Panc1 (cell line): ENCODE measurements at regions not wholly inside any gene's neighbourhood (a gene's known extent, or its start where the extent isn't known, plus 50 kb on each side); places are given as distances from the start of the nearest gene placed in this dataset.

Experiments
- POLR2AphosphoS5 ChIP-seq: IDR thresholded peaks from 2 replicates; pipeline ENCODE4 v1.6.1; 2012; ENCODE audit warnings: mild to moderate bottlenecking, low read depth, low read length, moderate library complexity
- SIN3A ChIP-seq: IDR thresholded peaks from 2 replicates; pipeline ENCODE4 v1.6.1; 2012; ENCODE audit warnings: low read depth, mild to moderate bottlenecking, low read length, moderate library complexity, borderline replicate concordance; ENCODE audit not compliant: insufficient read depth
- TF ChIP-seq, protein P1 (sequence below): fragments of 450-650 bp; IDR thresholded peaks from 2 replicates; pipeline ENCODE4 v1.5.1; 2017; ENCODE audit warnings: mild to moderate bottlenecking

DNA sequence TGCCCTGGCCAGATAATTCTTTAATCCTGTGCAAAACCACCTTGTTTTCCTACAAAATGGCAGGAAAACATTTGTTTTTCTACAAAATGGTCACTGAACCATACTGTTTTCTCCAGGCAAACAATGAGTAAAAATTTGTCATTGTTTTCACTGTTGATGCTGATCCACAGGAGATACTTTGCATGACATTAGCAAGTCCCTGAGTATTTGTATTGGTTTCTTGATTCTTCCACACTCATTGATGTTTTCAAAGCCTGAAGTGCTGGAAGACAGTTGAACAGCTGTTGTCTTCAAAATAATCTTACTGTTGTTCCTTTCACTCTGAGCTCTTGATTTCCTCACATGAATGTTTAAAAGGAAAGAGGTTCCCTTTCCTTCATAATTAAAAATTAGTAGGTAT, 123.1 kb upstream of the HTR2A start:
- TF ChIP-seq POLR2AphosphoS5 (no peak), SIN3A (no peak)
- TF ChIP-seq, protein P1, sequence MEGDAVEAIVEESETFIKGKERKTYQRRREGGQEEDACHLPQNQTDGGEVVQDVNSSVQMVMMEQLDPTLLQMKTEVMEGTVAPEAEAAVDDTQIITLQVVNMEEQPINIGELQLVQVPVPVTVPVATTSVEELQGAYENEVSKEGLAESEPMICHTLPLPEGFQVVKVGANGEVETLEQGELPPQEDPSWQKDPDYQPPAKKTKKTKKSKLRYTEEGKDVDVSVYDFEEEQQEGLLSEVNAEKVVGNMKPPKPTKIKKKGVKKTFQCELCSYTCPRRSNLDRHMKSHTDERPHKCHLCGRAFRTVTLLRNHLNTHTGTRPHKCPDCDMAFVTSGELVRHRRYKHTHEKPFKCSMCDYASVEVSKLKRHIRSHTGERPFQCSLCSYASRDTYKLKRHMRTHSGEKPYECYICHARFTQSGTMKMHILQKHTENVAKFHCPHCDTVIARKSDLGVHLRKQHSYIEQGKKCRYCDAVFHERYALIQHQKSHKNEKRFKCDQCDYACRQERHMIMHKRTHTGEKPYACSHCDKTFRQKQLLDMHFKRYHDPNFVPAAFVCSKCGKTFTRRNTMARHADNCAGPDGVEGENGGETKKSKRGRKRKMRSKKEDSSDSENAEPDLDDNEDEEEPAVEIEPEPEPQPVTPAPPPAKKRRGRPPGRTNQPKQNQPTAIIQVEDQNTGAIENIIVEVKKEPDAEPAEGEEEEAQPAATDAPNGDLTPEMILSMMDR: no peak
